H1 (cell line): ENCODE measurements at regions not wholly inside any gene's neighbourhood (a gene's known extent, or its start where the extent isn't known, plus 50 kb on each side); places are given as distances from the start of the nearest gene placed in this dataset.

Experiments
- CTCF ChIA-PET: fragments of 300-600 bp; sonication (Branson Sonifier 250); formaldehyde crosslinking; loops from one replicate; lab custom pipeline; 2021; ENCODE audit not compliant: partially characterized antibody; lab: Charles Lee
- POLR2A ChIA-PET: fragments of 300-600 bp; sonication (Branson Sonifier 250); formaldehyde crosslinking; loops from one replicate; lab custom pipeline; 2021; ENCODE audit warnings: inconsistent platforms; ENCODE audit not compliant: partially characterized antibody; lab: Charles Lee
- DNase-seq, 2 experiments: peaks; one replicate each; pipeline versions ENCODE4 v3.0.0 to v3.0.0-alpha.2; 2010 to 2022; ENCODE audit warnings: low spot score in 2 of 2, low read depth in 1 of 2, mixed read lengths in 1 of 2
- FAIRE-seq: peaks from 2 replicates; lab custom pipeline; 2011; peaks lifted over from hg19 to GRCh38; lab: Jason Lieb, UNC
- H2AFZ ChIP-seq: 2 replicates; pipeline ENCODE4 v1.8.1; 2012; ENCODE audit warnings: low read length, inconsistent platforms
- H2AK5ac ChIP-seq: 2 replicates; pipeline ENCODE4 v1.6.1; 2013; ENCODE audit warnings: low read depth, low read length
- H2BK120ac ChIP-seq: replicated peaks from 2 replicates; pipeline ENCODE3; 2013; ENCODE audit warnings: low read depth, low read length, inconsistent platforms
- H2BK12ac ChIP-seq: 2 replicates; pipeline ENCODE4 v1.6.1; 2013; ENCODE audit warnings: low read depth, low read length
- H2BK15ac ChIP-seq: 2 replicates; pipeline ENCODE4 v1.6.1; 2013; ENCODE audit warnings: low read length
- H2BK20ac ChIP-seq: 2 replicates; pipeline ENCODE4 v1.6.1; 2013; ENCODE audit warnings: low read length
- H2BK5ac ChIP-seq: 2 replicates; pipeline ENCODE4 v1.6.1; 2013; ENCODE audit warnings: low read depth, low read length
- H3K14ac ChIP-seq: 2 replicates; pipeline ENCODE4 v1.6.1; 2013; ENCODE audit warnings: inconsistent platforms; ENCODE audit not compliant: insufficient read length
- H3K18ac ChIP-seq: 2 replicates; pipeline ENCODE4 v1.6.1; 2013; ENCODE audit warnings: low read length; ENCODE audit errors: extremely low read depth
- H3K23ac ChIP-seq: 2 replicates; pipeline ENCODE4 v1.6.1; 2013; ENCODE audit warnings: inconsistent platforms; ENCODE audit not compliant: insufficient read length
- H3K23me2 ChIP-seq: 2 replicates; pipeline ENCODE4 v1.6.1; 2013; ENCODE audit warnings: low read depth, low read length
- H3K27ac ChIP-seq: 2 replicates; pipeline ENCODE4 v1.6.1; 2011; ENCODE audit warnings: low read depth, low read length, inconsistent platforms
- H3K27me3 ChIP-seq, 4 experiments: replicated peaks in 1 of 4; 1 replicate in 1 of 4; 2 replicates in 3 of 4; pipeline versions ENCODE4 v1.6.1 to v1.8.1; 2011 to 2013; ENCODE audit warnings: low read length in 3 of 4, mild to moderate bottlenecking in 3 of 4, inconsistent platforms in 2 of 4, mixed read lengths in 2 of 4, moderate library complexity in 1 of 4; ENCODE audit not compliant: control insufficient read depth in 3 of 4, insufficient read depth in 3 of 4; ENCODE audit errors: extremely low read depth in 1 of 4
- H3K36me3 ChIP-seq, 4 experiments: 2 replicates each; pipeline versions ENCODE4 v1.6.1 to v1.8.1; 2011 to 2013; ENCODE audit warnings: mild to moderate bottlenecking in 4 of 4, low read length in 3 of 4, moderate library complexity in 2 of 4, control low read depth in 1 of 4, inconsistent platforms in 1 of 4; ENCODE audit not compliant: insufficient read depth in 4 of 4, control insufficient read depth in 2 of 4
- H3K4ac ChIP-seq: replicated peaks from 2 replicates; pipeline ENCODE3; 2013; ENCODE audit warnings: low read length, low read depth, mixed read lengths, inconsistent platforms; ENCODE audit not compliant: insufficient read length
- H3K4me1 ChIP-seq, 4 experiments: replicated peaks in 1 of 4; 1 replicate in 1 of 4; 2 replicates in 3 of 4; pipeline versions ENCODE4 v1.6.1 to v1.8.1; 2011 to 2013; ENCODE audit warnings: low read length in 3 of 4, inconsistent platforms in 2 of 4, mixed read lengths in 1 of 4; ENCODE audit not compliant: insufficient read depth in 4 of 4, control insufficient read depth in 3 of 4
- H3K4me2 ChIP-seq, 2 experiments: 2 replicates each; pipeline versions ENCODE4 v1.6.1 to v1.8.1; 2011 to 2013; ENCODE audit warnings: low read depth in 2 of 2, low read length in 2 of 2, control low read depth in 1 of 2, inconsistent platforms in 1 of 2, mild to moderate bottlenecking in 1 of 2; ENCODE audit not compliant: insufficient read depth in 1 of 2
- H3K4me3 ChIP-seq, 4 experiments: fragments of 200-600, 300-600 bp in 1 of 4; sonication (generic), shearing (Covaris generic), sonication (Bioruptor Twin) in 1 of 4; 2 replicates each; pipeline versions ENCODE4 v1.5.1 to v1.8.1; 2011 to 2016; ENCODE audit warnings: low read length in 4 of 4, low read depth in 3 of 4, control low read depth in 2 of 4, inconsistent platforms in 2 of 4, mild to moderate bottlenecking in 2 of 4, mixed read lengths in 1 of 4, moderate library complexity in 1 of 4; ENCODE audit not compliant: insufficient read depth in 2 of 4; ENCODE audit errors: extremely low read depth in 1 of 4
- H3K56ac ChIP-seq: replicated peaks from 2 replicates; pipeline ENCODE3; 2013; ENCODE audit warnings: low read depth, mild to moderate bottlenecking, mixed read lengths, low read length, inconsistent platforms; ENCODE audit not compliant: insufficient read length
- H3K79me1 ChIP-seq: 2 replicates; pipeline ENCODE4 v1.6.1; 2013; ENCODE audit warnings: low read depth, low read length, control low read depth
- H3K79me2 ChIP-seq, 2 experiments: 2 replicates each; pipeline versions ENCODE4 v1.6.1 to v1.8.1; 2012 to 2013; ENCODE audit warnings: low read length in 2 of 2, mild to moderate bottlenecking in 2 of 2, inconsistent platforms in 1 of 2; ENCODE audit not compliant: insufficient read depth in 2 of 2, control insufficient read depth in 1 of 2
- H3K9ac ChIP-seq, 4 experiments: replicated peaks in 1 of 4; 1 replicate in 1 of 4; 2 replicates in 3 of 4; pipeline versions ENCODE4 v1.6.1 to v1.8.1; 2011 to 2013; ENCODE audit warnings: low read depth in 3 of 4, low read length in 3 of 4, control low read depth in 2 of 4, mild to moderate bottlenecking in 2 of 4, moderate library complexity in 2 of 4, inconsistent platforms in 1 of 4; ENCODE audit errors: extremely low read depth in 1 of 4
- H3K9me3 ChIP-seq, 2 experiments: 2 replicates each; pipeline versions ENCODE4 v1.6.1 to v1.8.1; 2012 to 2013; ENCODE audit warnings: mild to moderate bottlenecking in 2 of 2, moderate library complexity in 2 of 2, control low read depth in 1 of 2, inconsistent platforms in 1 of 2, low read depth in 1 of 2, low read length in 1 of 2, mixed read lengths in 1 of 2; ENCODE audit not compliant: insufficient read depth in 2 of 2
- H4K20me1 ChIP-seq, 2 experiments: replicated peaks in 1 of 2; 2 replicates each; pipeline versions ENCODE3 to v1.8.1; 2011 to 2013; ENCODE audit warnings: inconsistent platforms in 2 of 2, low read length in 2 of 2, mild to moderate bottlenecking in 1 of 2; ENCODE audit not compliant: insufficient read depth in 2 of 2, control insufficient read depth in 1 of 2
- H4K5ac ChIP-seq: 2 replicates; pipeline ENCODE4 v1.6.1; 2013; ENCODE audit warnings: low read length, low read depth, mixed read lengths, inconsistent platforms; ENCODE audit not compliant: insufficient read length
- H4K8ac ChIP-seq: 2 replicates; pipeline ENCODE4 v1.8.0; 2013; ENCODE audit warnings: mild to moderate bottlenecking, moderate library complexity, low read length, inconsistent platforms; ENCODE audit not compliant: insufficient read depth; ENCODE audit errors: extremely low read depth
- H4K91ac ChIP-seq: replicated peaks from 2 replicates; pipeline ENCODE3; 2013; ENCODE audit warnings: low read length, mixed read lengths, inconsistent platforms; ENCODE audit not compliant: insufficient read length
- POLR2A ChIP-seq, 2 experiments: IDR thresholded peaks; 1 replicate in 1 of 2; 2 replicates in 1 of 2; pipeline ENCODE4 v1.6.1; 2011; ENCODE audit warnings: low read depth in 2 of 2, low read length in 2 of 2, mild to moderate bottlenecking in 2 of 2; ENCODE audit errors: control extremely low read depth in 1 of 2
- SAP30 ChIP-seq: fragments of 300-600 bp; sonication (generic); IDR thresholded peaks from 2 replicates; pipeline ENCODE4 v1.7.1; 2012; ENCODE audit warnings: low read length, moderate library complexity, mild to moderate bottlenecking, inconsistent platforms; ENCODE audit not compliant: insufficient read depth, insufficient replicate concordance
- SIX5 ChIP-seq: IDR thresholded peaks from 2 replicates; pipeline ENCODE4 v1.6.1; 2011; ENCODE audit warnings: mild to moderate bottlenecking, low read depth, low read length
- WGBS, 2 experiments: shearing (Covaris generic) in 1 of 2; methylation state at CpG; one replicate each; pipeline versions ENCODE4 v1.1.6 to v1.1.7; 2013 to 2015; ENCODE audit warnings: low lambda C conversion rate in 2 of 2, mixed read lengths in 2 of 2, inconsistent platforms in 1 of 2, low coverage in 1 of 2, missing lambda C conversion rate in 1 of 2; ENCODE audit not compliant: insufficient replicate concordance in 2 of 2, insufficient coverage in 1 of 2, insufficient read length in 1 of 2; ENCODE audit errors: extremely low coverage in 1 of 2, missing lambda C conversion rate in 1 of 2; 5-methylcytosine and 5-hydroxymethylcytosine counted together

GRCh38 chr2:136527560-136527959 is 237.8 kb upstream of the THSD7B start:
- Histone ChIP-seq H3K4me2 (no peak overlapping the region), H3K36me3 (no peaks in the 10 kb centered on the region), H3K23me2 (no peaks in the 10 kb centered on the region; the same call in 1 of the 2 replicates), H2BK12ac (no peak overlapping the region), H4K5ac (no peak overlapping the region), H3K14ac (no peak overlapping the region), H2BK20ac (no peak overlapping the region), H3K56ac (no peak overlapping the region), H3K18ac (no peak overlapping the region), H3K9me3 (no peaks in the 10 kb centered on the region), H3K4me3 (no peak overlapping the region), H4K20me1 (no peaks in the 10 kb centered on the region), H3K4ac (no peak overlapping the region), H2BK15ac (no peak overlapping the region), H4K91ac (no peak overlapping the region), H3K79me1 (no peaks in the 10 kb centered on the region), H2AK5ac (no peak overlapping the region), H3K27ac (no peak overlapping the region), H2BK5ac (no peak overlapping the region), H4K8ac (no peak overlapping the region), H2AFZ (no peak overlapping the region), H3K79me2 (no peaks in the 10 kb centered on the region), H2BK120ac (no peak overlapping the region), H3K4me1 (no peaks in the 10 kb centered on the region), H3K27me3 (peaks cover 0 to 1% (median 0%) of the 10 kb centered on the region in 4 experiments; a peak in 1 of 7 replicates), H3K9ac (no peak overlapping the region), H3K23ac (no peak overlapping the region)
- peak in 1 of 2 experiments; percentile 51 for DNase-seq
- WGBS, 2 experiments = 36% methylated on average over 2 of the region's 2 CpGs; no CpG with 5 or more reads in 1 of the 2 experiments
- CTCF ChIA-PET = interaction anchor here (1.0 to 1.4 kb wide), 3 partner anchors 10 to 209 kb away, joined by 3 to 4 read pairs (median 3); no protein-coding TSS in a partner anchor
- FAIRE-seq = peak; percentile 89
- POLR2A ChIA-PET = no interaction called here
- TF ChIP-seq POLR2A (IDR thresholded peaks at IDR 0.05; ENCODE audit: control extremely low read depth in 1 of 2, low read depth in 2 of 2, low read length in 2 of 2) = no peak
- TF ChIP-seq SAP30 = peak; percentile 33
- TF ChIP-seq SIX5 = no peak
